H1 (cell line): ENCODE measurements at regions not wholly inside any gene's neighbourhood (a gene's known extent, or its start where the extent isn't known, plus 50 kb on each side); places are given as distances from the start of the nearest gene placed in this dataset.

Experiments
- CTCF ChIA-PET: fragments of 300-600 bp; sonication (Branson Sonifier 250); formaldehyde crosslinking; loops from one replicate; lab custom pipeline; 2021; ENCODE audit not compliant: partially characterized antibody; lab: Charles Lee
- POLR2A ChIA-PET: fragments of 300-600 bp; sonication (Branson Sonifier 250); formaldehyde crosslinking; loops from one replicate; lab custom pipeline; 2021; ENCODE audit warnings: inconsistent platforms; ENCODE audit not compliant: partially characterized antibody; lab: Charles Lee
- DNase-seq, 2 experiments: peaks; one replicate each; pipeline versions ENCODE4 v3.0.0 to v3.0.0-alpha.2; 2010 to 2022; ENCODE audit warnings: low spot score in 2 of 2, low read depth in 1 of 2, mixed read lengths in 1 of 2
- FAIRE-seq: peaks from 2 replicates; lab custom pipeline; 2011; peaks lifted over from hg19 to GRCh38; lab: Jason Lieb, UNC
- H2AFZ ChIP-seq: 2 replicates; pipeline ENCODE4 v1.8.1; 2012; ENCODE audit warnings: low read length, inconsistent platforms
- H2AK5ac ChIP-seq: 2 replicates; pipeline ENCODE4 v1.6.1; 2013; ENCODE audit warnings: low read depth, low read length
- H2BK120ac ChIP-seq: replicated peaks from 2 replicates; pipeline ENCODE3; 2013; ENCODE audit warnings: low read depth, low read length, inconsistent platforms
- H2BK12ac ChIP-seq: 2 replicates; pipeline ENCODE4 v1.6.1; 2013; ENCODE audit warnings: low read depth, low read length
- H2BK15ac ChIP-seq: 2 replicates; pipeline ENCODE4 v1.6.1; 2013; ENCODE audit warnings: low read length
- H2BK20ac ChIP-seq: 2 replicates; pipeline ENCODE4 v1.6.1; 2013; ENCODE audit warnings: low read length
- H2BK5ac ChIP-seq: 2 replicates; pipeline ENCODE4 v1.6.1; 2013; ENCODE audit warnings: low read depth, low read length
- H3K14ac ChIP-seq: 2 replicates; pipeline ENCODE4 v1.6.1; 2013; ENCODE audit warnings: inconsistent platforms; ENCODE audit not compliant: insufficient read length
- H3K18ac ChIP-seq: 2 replicates; pipeline ENCODE4 v1.6.1; 2013; ENCODE audit warnings: low read length; ENCODE audit errors: extremely low read depth
- H3K23ac ChIP-seq: 2 replicates; pipeline ENCODE4 v1.6.1; 2013; ENCODE audit warnings: inconsistent platforms; ENCODE audit not compliant: insufficient read length
- H3K23me2 ChIP-seq: 2 replicates; pipeline ENCODE4 v1.6.1; 2013; ENCODE audit warnings: low read depth, low read length
- H3K27ac ChIP-seq: 2 replicates; pipeline ENCODE4 v1.6.1; 2011; ENCODE audit warnings: low read depth, low read length, inconsistent platforms
- H3K27me3 ChIP-seq, 4 experiments: replicated peaks in 1 of 4; 1 replicate in 1 of 4; 2 replicates in 3 of 4; pipeline versions ENCODE4 v1.6.1 to v1.8.1; 2011 to 2013; ENCODE audit warnings: low read length in 3 of 4, mild to moderate bottlenecking in 3 of 4, inconsistent platforms in 2 of 4, mixed read lengths in 2 of 4, moderate library complexity in 1 of 4; ENCODE audit not compliant: control insufficient read depth in 3 of 4, insufficient read depth in 3 of 4; ENCODE audit errors: extremely low read depth in 1 of 4
- H3K36me3 ChIP-seq, 4 experiments: 2 replicates each; pipeline versions ENCODE4 v1.6.1 to v1.8.1; 2011 to 2013; ENCODE audit warnings: mild to moderate bottlenecking in 4 of 4, low read length in 3 of 4, moderate library complexity in 2 of 4, control low read depth in 1 of 4, inconsistent platforms in 1 of 4; ENCODE audit not compliant: insufficient read depth in 4 of 4, control insufficient read depth in 2 of 4
- H3K4ac ChIP-seq: replicated peaks from 2 replicates; pipeline ENCODE3; 2013; ENCODE audit warnings: low read length, low read depth, mixed read lengths, inconsistent platforms; ENCODE audit not compliant: insufficient read length
- H3K4me1 ChIP-seq, 4 experiments: replicated peaks in 1 of 4; 1 replicate in 1 of 4; 2 replicates in 3 of 4; pipeline versions ENCODE4 v1.6.1 to v1.8.1; 2011 to 2013; ENCODE audit warnings: low read length in 3 of 4, inconsistent platforms in 2 of 4, mixed read lengths in 1 of 4; ENCODE audit not compliant: insufficient read depth in 4 of 4, control insufficient read depth in 3 of 4
- H3K4me2 ChIP-seq, 2 experiments: 2 replicates each; pipeline versions ENCODE4 v1.6.1 to v1.8.1; 2011 to 2013; ENCODE audit warnings: low read depth in 2 of 2, low read length in 2 of 2, control low read depth in 1 of 2, inconsistent platforms in 1 of 2, mild to moderate bottlenecking in 1 of 2; ENCODE audit not compliant: insufficient read depth in 1 of 2
- H3K4me3 ChIP-seq, 4 experiments: fragments of 200-600, 300-600 bp in 1 of 4; sonication (generic), shearing (Covaris generic), sonication (Bioruptor Twin) in 1 of 4; 2 replicates each; pipeline versions ENCODE4 v1.5.1 to v1.8.1; 2011 to 2016; ENCODE audit warnings: low read length in 4 of 4, low read depth in 3 of 4, control low read depth in 2 of 4, inconsistent platforms in 2 of 4, mild to moderate bottlenecking in 2 of 4, mixed read lengths in 1 of 4, moderate library complexity in 1 of 4; ENCODE audit not compliant: insufficient read depth in 2 of 4; ENCODE audit errors: extremely low read depth in 1 of 4
- H3K56ac ChIP-seq: replicated peaks from 2 replicates; pipeline ENCODE3; 2013; ENCODE audit warnings: low read depth, mild to moderate bottlenecking, mixed read lengths, low read length, inconsistent platforms; ENCODE audit not compliant: insufficient read length
- H3K79me1 ChIP-seq: 2 replicates; pipeline ENCODE4 v1.6.1; 2013; ENCODE audit warnings: low read depth, low read length, control low read depth
- H3K79me2 ChIP-seq, 2 experiments: 2 replicates each; pipeline versions ENCODE4 v1.6.1 to v1.8.1; 2012 to 2013; ENCODE audit warnings: low read length in 2 of 2, mild to moderate bottlenecking in 2 of 2, inconsistent platforms in 1 of 2; ENCODE audit not compliant: insufficient read depth in 2 of 2, control insufficient read depth in 1 of 2
- H3K9ac ChIP-seq, 4 experiments: replicated peaks in 1 of 4; 1 replicate in 1 of 4; 2 replicates in 3 of 4; pipeline versions ENCODE4 v1.6.1 to v1.8.1; 2011 to 2013; ENCODE audit warnings: low read depth in 3 of 4, low read length in 3 of 4, control low read depth in 2 of 4, mild to moderate bottlenecking in 2 of 4, moderate library complexity in 2 of 4, inconsistent platforms in 1 of 4; ENCODE audit errors: extremely low read depth in 1 of 4
- H3K9me3 ChIP-seq, 2 experiments: 2 replicates each; pipeline versions ENCODE4 v1.6.1 to v1.8.1; 2012 to 2013; ENCODE audit warnings: mild to moderate bottlenecking in 2 of 2, moderate library complexity in 2 of 2, control low read depth in 1 of 2, inconsistent platforms in 1 of 2, low read depth in 1 of 2, low read length in 1 of 2, mixed read lengths in 1 of 2; ENCODE audit not compliant: insufficient read depth in 2 of 2
- H4K20me1 ChIP-seq, 2 experiments: replicated peaks in 1 of 2; 2 replicates each; pipeline versions ENCODE3 to v1.8.1; 2011 to 2013; ENCODE audit warnings: inconsistent platforms in 2 of 2, low read length in 2 of 2, mild to moderate bottlenecking in 1 of 2; ENCODE audit not compliant: insufficient read depth in 2 of 2, control insufficient read depth in 1 of 2
- H4K5ac ChIP-seq: 2 replicates; pipeline ENCODE4 v1.6.1; 2013; ENCODE audit warnings: low read length, low read depth, mixed read lengths, inconsistent platforms; ENCODE audit not compliant: insufficient read length
- H4K8ac ChIP-seq: 2 replicates; pipeline ENCODE4 v1.8.0; 2013; ENCODE audit warnings: mild to moderate bottlenecking, moderate library complexity, low read length, inconsistent platforms; ENCODE audit not compliant: insufficient read depth; ENCODE audit errors: extremely low read depth
- H4K91ac ChIP-seq: replicated peaks from 2 replicates; pipeline ENCODE3; 2013; ENCODE audit warnings: low read length, mixed read lengths, inconsistent platforms; ENCODE audit not compliant: insufficient read length
- ASH2L ChIP-seq: fragments of 200-600, 300-600 bp; sonication (generic); IDR thresholded peaks from one replicate; pipeline ENCODE4 v1.7.1; 2017; ENCODE audit warnings: low read length
- EP300 ChIP-seq, 2 experiments: IDR thresholded peaks; 1 replicate in 1 of 2; 2 replicates in 1 of 2; pipeline ENCODE4 v1.6.1; 2011 to 2012; ENCODE audit warnings: low read depth in 2 of 2, low read length in 2 of 2, mild to moderate bottlenecking in 2 of 2, borderline replicate concordance in 1 of 2, inconsistent platforms in 1 of 2, moderate library complexity in 1 of 2
- PHF8 ChIP-seq: fragments of 200-600 bp; sonication (generic); conservative IDR thresholded peaks from 2 replicates; pipeline ENCODE4 v1.7.1; 2012; ENCODE audit warnings: low read depth, mild to moderate bottlenecking, inconsistent platforms, low read length, moderate library complexity
- SP2 ChIP-seq: IDR thresholded peaks from 2 replicates; pipeline ENCODE4 v1.6.1; 2012; ENCODE audit warnings: mild to moderate bottlenecking, low read length, inconsistent platforms
- SRF ChIP-seq: IDR thresholded peaks from 2 replicates; pipeline ENCODE4 v1.6.1; 2011; ENCODE audit warnings: mild to moderate bottlenecking, low read depth, low read length, moderate library complexity
- TF ChIP-seq, protein P1 (sequence below), 3 experiments: IDR thresholded peaks; 1 replicate in 2 of 3; 2 replicates in 1 of 3; pipeline versions ENCODE4 v1.5.1 to v1.6.1; 2011; ENCODE audit warnings: low read length in 3 of 3, mild to moderate bottlenecking in 3 of 3, inconsistent platforms in 2 of 3, low read depth in 1 of 3, moderate library complexity in 1 of 3; ENCODE audit not compliant: insufficient read depth in 1 of 3; ENCODE audit errors: control extremely low read depth in 1 of 3

DNA sequence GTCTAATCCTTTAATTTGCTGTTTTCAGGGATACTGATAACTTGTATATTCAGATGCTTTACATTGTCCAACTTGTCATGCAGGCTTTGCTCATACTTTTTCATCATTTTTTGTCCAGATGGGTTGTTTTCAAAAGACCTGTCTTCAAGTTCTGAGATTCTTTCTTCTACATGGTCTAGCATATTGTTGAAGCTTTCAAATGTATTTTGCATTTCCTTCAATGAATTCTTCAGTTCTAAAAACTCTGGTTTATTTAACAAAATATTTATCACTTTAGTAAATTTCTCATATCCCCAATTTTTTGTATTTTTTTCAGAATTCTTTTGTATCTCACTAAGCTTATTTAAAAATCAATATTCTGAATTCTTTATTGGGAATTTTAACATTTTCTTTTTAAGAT is 388.3 kb upstream of the IL12A start:
- Histone ChIP-seq H2BK12ac (no peak overlapping the region), H3K4me1 (no peaks in the 10 kb centered on the region), H3K79me1 (no peaks in the 10 kb centered on the region), H4K20me1 (no peaks in the 10 kb centered on the region), H2BK5ac (no peak overlapping the region), H4K91ac (no peak overlapping the region), H3K18ac (no peak overlapping the region), H4K8ac (no peak overlapping the region), H3K14ac (no peak overlapping the region), H2BK15ac (no peak overlapping the region), H2AFZ (no peak overlapping the region), H2BK120ac (no peak overlapping the region), H3K4me2 (no peak overlapping the region), H3K9me3 (no peaks in the 10 kb centered on the region), H2AK5ac (no peak overlapping the region), H4K5ac (no peak overlapping the region), H3K23ac (no peak overlapping the region), H3K56ac (no peak overlapping the region), H3K27me3 (no peaks in the 10 kb centered on the region), H3K23me2 (no peaks in the 10 kb centered on the region), H3K4me3 (no peak overlapping the region), H3K36me3 (no peaks in the 10 kb centered on the region), H3K79me2 (no peaks in the 10 kb centered on the region), H3K27ac (no peak overlapping the region), H3K4ac (no peak overlapping the region), H2BK20ac (no peak overlapping the region), H3K9ac (no peak overlapping the region)
- no peak for FAIRE-seq
- no peak for DNase-seq
- TF ChIP-seq ASH2L (no peak), SP2 (no peak), PHF8 (no peak), EP300 (IDR thresholded peaks at IDR 0.05; ENCODE audit: borderline replicate concordance in 1 of 2, low read depth in 2 of 2, low read length in 2 of 2) (no peak), SRF (no peak)
- TF ChIP-seq, protein P1, sequence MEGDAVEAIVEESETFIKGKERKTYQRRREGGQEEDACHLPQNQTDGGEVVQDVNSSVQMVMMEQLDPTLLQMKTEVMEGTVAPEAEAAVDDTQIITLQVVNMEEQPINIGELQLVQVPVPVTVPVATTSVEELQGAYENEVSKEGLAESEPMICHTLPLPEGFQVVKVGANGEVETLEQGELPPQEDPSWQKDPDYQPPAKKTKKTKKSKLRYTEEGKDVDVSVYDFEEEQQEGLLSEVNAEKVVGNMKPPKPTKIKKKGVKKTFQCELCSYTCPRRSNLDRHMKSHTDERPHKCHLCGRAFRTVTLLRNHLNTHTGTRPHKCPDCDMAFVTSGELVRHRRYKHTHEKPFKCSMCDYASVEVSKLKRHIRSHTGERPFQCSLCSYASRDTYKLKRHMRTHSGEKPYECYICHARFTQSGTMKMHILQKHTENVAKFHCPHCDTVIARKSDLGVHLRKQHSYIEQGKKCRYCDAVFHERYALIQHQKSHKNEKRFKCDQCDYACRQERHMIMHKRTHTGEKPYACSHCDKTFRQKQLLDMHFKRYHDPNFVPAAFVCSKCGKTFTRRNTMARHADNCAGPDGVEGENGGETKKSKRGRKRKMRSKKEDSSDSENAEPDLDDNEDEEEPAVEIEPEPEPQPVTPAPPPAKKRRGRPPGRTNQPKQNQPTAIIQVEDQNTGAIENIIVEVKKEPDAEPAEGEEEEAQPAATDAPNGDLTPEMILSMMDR (IDR thresholded peaks at IDR 0.05; ENCODE audit: control extremely low read depth in 1 of 3, insufficient read depth in 1 of 3, low read depth in 1 of 3, low read length in 3 of 3) = no peak
- ChIA-PET POLR2A (no interaction called here), CTCF (interaction anchor here (0.6 to 1.5 kb wide), 2 partner anchors 278 to 335 kb away, joined by 3 read pairs; no protein-coding TSS in a partner anchor)
